ENCODE measurements at regions not wholly inside any gene's neighbourhood (a gene's known extent, or its start where the extent isn't known, plus 50 kb on each side); places are given as distances from the start of the nearest gene placed in this dataset.
A peak's percentile ranks its signal among the peaks of the same experiment; 100 is the strongest.

DNA sequence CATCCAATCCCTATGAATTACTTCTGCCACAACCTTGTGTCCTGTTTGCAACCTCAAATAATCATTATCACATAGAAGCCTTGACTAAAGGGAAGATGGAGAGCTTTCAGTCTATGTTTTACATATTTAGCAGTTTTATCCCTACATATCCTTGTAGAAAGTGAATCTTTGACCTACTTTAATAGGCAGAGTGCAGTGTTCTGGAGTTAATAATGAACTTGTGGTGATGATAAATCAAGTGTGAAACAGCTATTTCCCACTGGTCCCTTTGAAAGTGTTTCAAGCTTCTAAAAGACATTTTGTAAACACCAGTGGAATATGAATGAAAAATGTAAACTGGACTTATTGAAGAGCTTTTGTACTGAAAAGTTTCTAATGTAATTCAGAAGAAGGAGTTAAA, 406.7 kb downstream of the GABRG2 start:
- no peak for DNase-seq (ENCODE audit: low read depth)
- no peak for TF ChIP-seq CTCF (conservative IDR thresholded peaks at IDR 0.05; ENCODE audit: low read length)

GRCh38 chr5:162484095-162484494, 416.5 kb downstream of the GABRG2 start:
- DNase-seq (ENCODE audit: low read depth): no peak
- TF ChIP-seq CTCF (conservative IDR thresholded peaks at IDR 0.05; ENCODE audit: low read length): no peak
- no peak overlapping the region for H3K4me3 ChIP-seq (ENCODE audit: low read length)

More for the DNA sequence above, 406.7 kb downstream of the GABRG2 start:
- H3K4me3 ChIP-seq (ENCODE audit: low read length): no peak overlapping the region

GRCh38 chr5:162484986-162485385, 417.4 kb downstream of the GABRG2 start:
- TF ChIP-seq CTCF (conservative IDR thresholded peaks at IDR 0.05; ENCODE audit: low read length): no peak
- H3K4me3 ChIP-seq (ENCODE audit: low read length): no peak overlapping the region
- no peak for DNase-seq (ENCODE audit: low read depth)

- DNase-seq (ENCODE audit: low read depth): no peak
- TF ChIP-seq CTCF (conservative IDR thresholded peaks at IDR 0.05; ENCODE audit: low read length): no peak
- H3K4me3 ChIP-seq (ENCODE audit: low read length): no peak overlapping the region
These were observed 418.2 kb downstream of the GABRG2 start for GRCh38 chr5:162485666-162486292.

- no peak for DNase-seq (ENCODE audit: low read depth)
- H3K4me3 ChIP-seq (ENCODE audit: low read length): no peak overlapping the region
- TF ChIP-seq CTCF (conservative IDR thresholded peaks at IDR 0.05; ENCODE audit: low read length): no peak
These were observed 420.3 kb downstream of the GABRG2 start for GRCh38 chr5:162487528-162488525.

DNA sequence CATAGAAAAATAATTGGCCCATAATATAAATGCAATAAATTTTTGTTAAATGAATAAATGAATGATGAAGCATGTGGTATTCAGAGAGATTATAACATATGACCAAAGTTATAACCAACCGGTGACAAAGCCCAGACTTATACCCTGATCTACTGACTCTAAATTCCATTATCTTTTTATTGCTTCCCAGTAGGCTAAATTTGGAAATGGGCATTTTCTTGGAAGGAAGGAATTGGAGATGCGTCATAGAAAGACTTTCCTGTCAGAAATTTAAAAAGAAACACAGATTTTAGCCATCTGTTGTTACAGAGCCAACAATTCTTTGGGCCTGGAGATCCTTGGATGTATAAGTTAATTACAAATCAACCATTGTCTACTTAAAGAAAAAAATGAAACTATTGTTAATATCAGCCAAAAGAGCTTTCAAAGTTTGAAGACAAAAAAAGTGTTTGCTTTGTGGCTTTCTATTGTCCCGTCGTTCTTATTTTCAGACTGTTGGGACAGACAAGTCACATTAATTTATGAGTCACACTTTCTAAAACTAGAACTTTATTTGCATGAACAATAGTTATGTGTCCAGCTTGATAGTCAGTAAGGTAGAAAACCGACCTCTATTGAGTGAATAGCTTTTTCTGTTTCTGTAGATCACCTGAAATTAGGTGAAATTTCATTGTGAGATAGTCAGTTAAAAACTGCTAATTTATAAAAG, 428.7 kb downstream of the GABRG2 start:
- DNase-seq (ENCODE audit: low read depth): peak; percentile 1
- TF ChIP-seq CTCF (conservative IDR thresholded peaks at IDR 0.05; ENCODE audit: low read length): no peak
- H3K4me3 ChIP-seq (ENCODE audit: low read length): no peak overlapping the region

Data from AG10803 (cell line).